ENCODE measurements at regions not wholly inside any gene's neighbourhood (a gene's known extent, or its start where the extent isn't known, plus 50 kb on each side); places are given as distances from the start of the nearest gene placed in this dataset.

- no peak for TF ChIP-seq CTCF (IDR thresholded peaks at IDR 0.05)
- TF ChIP-seq ZFX (IDR thresholded peaks at IDR 0.05; ENCODE audit: borderline replicate concordance) = no peak
Measured at GRCh38 chrX:112513154-112513553, 166.6 kb downstream of the LHFPL1 start.
